ENCODE measurements at regions not wholly inside any gene's neighbourhood (a gene's known extent, or its start where the extent isn't known, plus 50 kb on each side); places are given as distances from the start of the nearest gene placed in this dataset.

GRCh38 chr14:57018065-57018464 is 207.8 kb upstream of the OTX2 start:
- TF ChIP-seq POLR2A (IDR thresholded peaks at IDR 0.05): no peak
- no peak for TF ChIP-seq CTCF (IDR thresholded peaks at IDR 0.05)
- TF ChIP-seq POLR2AphosphoS5 (IDR thresholded peaks at IDR 0.05): no peak
